ENCODE measurements at regions not wholly inside any gene's neighbourhood (a gene's known extent, or its start where the extent isn't known, plus 50 kb on each side); places are given as distances from the start of the nearest gene placed in this dataset.

GRCh38 chr7:98506471-98506870 lies 105.6 kb upstream of the BAIAP2L1 start:
- Mint-ChIP-seq H3K4me1 (ENCODE audit: low read depth, unreplicated experiment) (no peaks in the 10 kb centered on the region), H3K27me3 (ENCODE audit: insufficient read depth, unreplicated experiment) (peaks cover 3% of the 10 kb centered on the region), H3K9me3 (ENCODE audit: unreplicated experiment) (no peaks in the 10 kb centered on the region), H3K27ac (ENCODE audit: unreplicated experiment) (no peak overlapping the region), H3K36me3 (ENCODE audit: insufficient read depth, unreplicated experiment) (no peaks in the 10 kb centered on the region), H3K4me3 (ENCODE audit: unreplicated experiment) (no peak overlapping the region)
- no peak overlapping the region for H3K4me3 ChIP-seq (ENCODE audit: low read depth, low read length)
- ChIA-PET CTCF (interaction anchor here (0.6 kb wide), 1 partner anchor 72 kb away, joined by 9 read pairs; no protein-coding TSS in a partner anchor), POLR2A (no interaction called here)
- no peak for TF ChIP-seq CTCF (IDR thresholded peaks at IDR 0.05; ENCODE audit: insufficient read depth in 1 of 2, low read depth in 1 of 2, low read length in 1 of 2, severe bottlenecking in 1 of 2, unreplicated experiment in 1 of 2)
- H3K36me3 ChIP-seq (ENCODE audit: control insufficient read depth, insufficient read depth, low read length), result no peaks in the 10 kb centered on the region
- H3K27me3 ChIP-seq (replicated peaks; ENCODE audit: control insufficient read depth, insufficient read depth, low read length), result no peaks in the 10 kb centered on the region
- no peak for DNase-seq
- H3K9me3 ChIP-seq, result peaks cover 3% of the 10 kb centered on the region; the same call in 1 of the 2 replicates
- no peaks in the 10 kb centered on the region for H3K4me1 ChIP-seq
- intact Hi-C loops (cut with micrococcal nuclease; ENCODE audit: unreplicated experiment), result no loop called here
- BruUV-seq (replicated peaks), result no TSS peak

GRCh38 chr7:98500764-98501163 lies 99.9 kb upstream of the BAIAP2L1 start:
- no TSS peak for BruUV-seq (replicated peaks)
- ChIA-PET CTCF (no interaction called here), POLR2A (no interaction called here)
- Mint-ChIP-seq H3K4me1 (ENCODE audit: low read depth, unreplicated experiment) (no peaks in the 10 kb centered on the region), H3K27ac (ENCODE audit: unreplicated experiment) (no peak overlapping the region), H3K4me3 (ENCODE audit: unreplicated experiment) (no peak overlapping the region), H3K9me3 (ENCODE audit: unreplicated experiment) (no peaks in the 10 kb centered on the region), H3K27me3 (ENCODE audit: insufficient read depth, unreplicated experiment) (peaks cover 3% of the 10 kb centered on the region), H3K36me3 (ENCODE audit: insufficient read depth, unreplicated experiment) (no peaks in the 10 kb centered on the region)
- H3K4me3 ChIP-seq (ENCODE audit: low read depth, low read length), result no peak overlapping the region
- TF ChIP-seq CTCF (IDR thresholded peaks at IDR 0.05; ENCODE audit: insufficient read depth in 1 of 2, low read depth in 1 of 2, low read length in 1 of 2, severe bottlenecking in 1 of 2, unreplicated experiment in 1 of 2), result no peak
- DNase-seq, result no peak
- no peaks in the 10 kb centered on the region for H3K36me3 ChIP-seq (ENCODE audit: control insufficient read depth, insufficient read depth, low read length)
- H3K4me1 ChIP-seq, result no peaks in the 10 kb centered on the region
- intact Hi-C loops (cut with micrococcal nuclease; ENCODE audit: unreplicated experiment), result no loop called here
- H3K9me3 ChIP-seq, result peaks cover 13% of the 10 kb centered on the region; the same call in 1 of the 2 replicates
- H3K27me3 ChIP-seq (replicated peaks; ENCODE audit: control insufficient read depth, insufficient read depth, low read length), result no peaks in the 10 kb centered on the region

- H3K27me3 Mint-ChIP-seq (ENCODE audit: insufficient read depth, unreplicated experiment), result peaks cover 3% of the 10 kb centered on the region
- DNase-seq, result no peak
- no peaks in the 10 kb centered on the region for H3K4me1 Mint-ChIP-seq (ENCODE audit: low read depth, unreplicated experiment)
- intact Hi-C loops (cut with micrococcal nuclease; ENCODE audit: unreplicated experiment), result no loop called here
- peaks cover 13% of the 10 kb centered on the region; the same call in 1 of the 2 replicates for H3K9me3 ChIP-seq
- no TSS peak for BruUV-seq (replicated peaks)
- no peaks in the 10 kb centered on the region for H3K27me3 ChIP-seq (replicated peaks; ENCODE audit: control insufficient read depth, insufficient read depth, low read length)
- POLR2A ChIA-PET, result no interaction called here
- no peaks in the 10 kb centered on the region for H3K36me3 Mint-ChIP-seq (ENCODE audit: insufficient read depth, unreplicated experiment)
- CTCF ChIA-PET, result no interaction called here
- H3K27ac Mint-ChIP-seq (ENCODE audit: unreplicated experiment), result no peak overlapping the region
- H3K9me3 Mint-ChIP-seq (ENCODE audit: unreplicated experiment), result peaks cover 11% of the 10 kb centered on the region
- no peaks in the 10 kb centered on the region for H3K4me1 ChIP-seq
- H3K4me3 ChIP-seq (ENCODE audit: low read depth, low read length), result no peak overlapping the region
- TF ChIP-seq CTCF (IDR thresholded peaks at IDR 0.05; ENCODE audit: insufficient read depth in 1 of 2, low read depth in 1 of 2, low read length in 1 of 2, severe bottlenecking in 1 of 2, unreplicated experiment in 1 of 2), result no peak
- no peak overlapping the region for H3K4me3 Mint-ChIP-seq (ENCODE audit: unreplicated experiment)
- H3K36me3 ChIP-seq (ENCODE audit: control insufficient read depth, insufficient read depth, low read length), result no peaks in the 10 kb centered on the region
These were observed 95.7 kb upstream of the BAIAP2L1 start for GRCh38 chr7:98496618-98497017.

All from Caco-2 (cell line).